HG03571 (cell line): ENCODE measurements at regions not wholly inside any gene's neighbourhood (a gene's known extent, or its start where the extent isn't known, plus 50 kb on each side); places are given as distances from the start of the nearest gene placed in this dataset.
"Not testable (repeated sequence)": the region's sequence is repeated elsewhere in the genome, so short reads cannot be mapped to it uniquely, and the experiment has no call there.

ENCODE experiments used
- ATAC-seq: cut with Tn5 transposase; IDR thresholded peaks from one replicate; pipeline ENCODE4 v1.9.1; 2021; ENCODE audit not compliant: unreplicated experiment

- ATAC-seq, result no peak
Measured at GRCh38 chr20:1845163-1845523, 50.1 kb upstream of the SIRPA start.

GRCh38 chr20:1844325-1845162, 50.7 kb upstream of the SIRPA start:
- ATAC-seq, result peak; percentile 86

GRCh38 chr20:1842281-1842680, 52.9 kb upstream of the SIRPA start:
- no peak for ATAC-seq

GRCh38 chr20:1841554-1842140, 53.6 kb upstream of the SIRPA start:
- no peak for ATAC-seq

- no peak for ATAC-seq
Measured at GRCh38 chr20:1840817-1841553, 54.2 kb upstream of the SIRPA start.

GRCh38 chr20:1839376-1840317, 55.6 kb upstream of the SIRPA start:
- ATAC-seq, result not testable (repeated sequence)

- ATAC-seq, result no peak
Measured at GRCh38 chr20:1838556-1839279, 56.5 kb upstream of the SIRPA start.

GRCh38 chr20:1835186-1836035, 59.8 kb upstream of the SIRPA start:
- ATAC-seq, result no peak

GRCh38 chr20:1833728-1834726, 61.2 kb upstream of the SIRPA start:
- ATAC-seq, result no peak

- ATAC-seq, result no peak
Measured at GRCh38 chr20:1833216-1833615, 62.0 kb upstream of the SIRPA start.

- no peak for ATAC-seq
Measured at GRCh38 chr20:1832634-1833033, 62.6 kb upstream of the SIRPA start.

- ATAC-seq, result no peak
Measured at GRCh38 chr20:1831606-1832005, 63.6 kb upstream of the SIRPA start.

- ATAC-seq, result no peak
Measured at GRCh38 chr20:1831096-1831495, 64.1 kb upstream of the SIRPA start.

- no peak for ATAC-seq
Measured at GRCh38 chr20:1830240-1830639, 65.0 kb upstream of the SIRPA start.

- ATAC-seq, result no peak
Measured at GRCh38 chr20:1829531-1829930, 65.7 kb upstream of the SIRPA start.

GRCh38 chr20:1828786-1829131, 66.4 kb upstream of the SIRPA start:
- no peak for ATAC-seq

GRCh38 chr20:1827974-1828785, 67.0 kb upstream of the SIRPA start:
- no peak for ATAC-seq
